Nephron progenitor cell (in vitro differentiated cells): ENCODE measurements at regions not wholly inside any gene's neighbourhood (a gene's known extent, or its start where the extent isn't known, plus 50 kb on each side); places are given as distances from the start of the nearest gene placed in this dataset.

Source experiments
- DNase-seq: peaks from one replicate; pipeline ENCODE4 v3.0.0; 2021
- H3K27ac Mint-ChIP-seq: 2 replicates; pipeline ENCODE4 v1.8.0; 2021; ENCODE audit warnings: mild to moderate bottlenecking, moderate library complexity, mixed read lengths
- H3K27me3 Mint-ChIP-seq: 2 replicates; pipeline ENCODE4 v1.8.0; 2021; ENCODE audit warnings: mild to moderate bottlenecking, low read depth, mixed read lengths; ENCODE audit not compliant: poor library complexity
- H3K36me3 Mint-ChIP-seq: 2 replicates; pipeline ENCODE4 v1.8.0; 2021; ENCODE audit warnings: low read depth, mixed read lengths
- H3K4me1 Mint-ChIP-seq: 2 replicates; pipeline ENCODE4 v1.8.0; 2021; ENCODE audit warnings: mixed read lengths
- H3K4me3 Mint-ChIP-seq: 2 replicates; pipeline ENCODE4 v1.8.0; 2021; ENCODE audit warnings: mild to moderate bottlenecking, moderate library complexity, mixed read lengths
- H3K9me3 Mint-ChIP-seq: 2 replicates; pipeline ENCODE4 v1.8.0; 2021; ENCODE audit warnings: mild to moderate bottlenecking, moderate library complexity, mixed read lengths
- CTCF ChIP-seq: fragments of 200-600 bp; sonication (generic); IDR thresholded peaks from 2 replicates; pipeline ENCODE4 v1.5.0; 2021; ENCODE audit warnings: antibody characterized with exemption

GRCh38 chr10:57817741-57818140 lies 450.0 kb downstream of the IPMK start:
- Mint-ChIP-seq H3K4me1 (no peaks in the 10 kb centered on the region), H3K4me3 (no peak overlapping the region), H3K9me3 (no peaks in the 10 kb centered on the region), H3K27me3 (peaks cover 4% of the 10 kb centered on the region), H3K27ac (no peak overlapping the region), H3K36me3 (no peaks in the 10 kb centered on the region)
- no peak for DNase-seq
- no peak for TF ChIP-seq CTCF

GRCh38 chr10:57815949-57816348 lies 451.7 kb downstream of the IPMK start:
- Mint-ChIP-seq H3K4me3 (no peak overlapping the region), H3K27me3 (peaks cover 8% of the 10 kb centered on the region), H3K9me3 (no peaks in the 10 kb centered on the region), H3K27ac (no peak overlapping the region), H3K4me1 (no peaks in the 10 kb centered on the region), H3K36me3 (no peaks in the 10 kb centered on the region)
- no peak for DNase-seq
- no peak for TF ChIP-seq CTCF

- DNase-seq, result no peak
- Mint-ChIP-seq H3K27me3 (peaks cover 3% of the 10 kb centered on the region), H3K9me3 (peaks cover 11% of the 10 kb centered on the region), H3K36me3 (no peaks in the 10 kb centered on the region), H3K4me3 (no peak overlapping the region), H3K27ac (no peak overlapping the region), H3K4me1 (no peaks in the 10 kb centered on the region)
- no peak for TF ChIP-seq CTCF
Measured at GRCh38 chr10:57809961-57810360, 457.7 kb downstream of the IPMK start.

GRCh38 chr10:57807906-57808305 lies 459.8 kb downstream of the IPMK start:
- Mint-ChIP-seq H3K4me1 (no peaks in the 10 kb centered on the region), H3K27me3 (peaks cover 3% of the 10 kb centered on the region), H3K4me3 (no peak overlapping the region), H3K27ac (no peak overlapping the region), H3K36me3 (no peaks in the 10 kb centered on the region), H3K9me3 (peaks cover 11% of the 10 kb centered on the region)
- no peak for TF ChIP-seq CTCF
- no peak for DNase-seq

GRCh38 chr10:57806675-57807074 lies 461.0 kb downstream of the IPMK start:
- H3K9me3 Mint-ChIP-seq, result peaks cover 11% of the 10 kb centered on the region
- no peak overlapping the region for H3K27ac Mint-ChIP-seq
- H3K4me3 Mint-ChIP-seq, result no peak overlapping the region
- TF ChIP-seq CTCF, result no peak
- peaks cover 3% of the 10 kb centered on the region for H3K27me3 Mint-ChIP-seq
- DNase-seq, result no peak
- no peaks in the 10 kb centered on the region for H3K4me1 Mint-ChIP-seq
- no peaks in the 10 kb centered on the region for H3K36me3 Mint-ChIP-seq

GRCh38 chr10:57799625-57800024 lies 468.1 kb downstream of the IPMK start:
- H3K4me3 Mint-ChIP-seq, result no peak overlapping the region
- H3K27me3 Mint-ChIP-seq, result no peaks in the 10 kb centered on the region
- H3K27ac Mint-ChIP-seq, result no peak overlapping the region
- no peak for TF ChIP-seq CTCF
- no peaks in the 10 kb centered on the region for H3K4me1 Mint-ChIP-seq
- no peaks in the 10 kb centered on the region for H3K36me3 Mint-ChIP-seq
- DNase-seq, result no peak
- H3K9me3 Mint-ChIP-seq, result no peaks in the 10 kb centered on the region
